Adrenal gland (tissue), 9 donors: ENCODE measurements at regions not wholly inside any gene's neighbourhood (a gene's known extent, or its start where the extent isn't known, plus 50 kb on each side); places are given as distances from the start of the nearest gene placed in this dataset.

Source experiments
- DNase-seq, 7 donors: peaks; one replicate each; pipeline ENCODE4 v3.0.0-alpha.2; 2019 to 2020
- H3K27ac ChIP-seq, 5 donors: fragments of 200-600 bp; sonication (generic) in 4 of 5; 1 replicate in 3 of 5; 2 replicates in 2 of 5; pipeline versions ENCODE4 v1.5.1 to v1.8.0; 2016 to 2020; ENCODE audit warnings: mild to moderate bottlenecking in 1 of 5
- H3K27me3 ChIP-seq: fragments of 200-600 bp; 2 replicates; pipeline ENCODE4 v1.8.0; 2021
- H3K36me3 ChIP-seq, 2 donors: fragments of 200-600 bp; replicated peaks in 1 of 2; 1 replicate in 1 of 2; 2 replicates in 1 of 2; pipeline versions ENCODE4 v1.5.1 to v1.8.0; 2018 to 2022
- H3K4me1 ChIP-seq, 2 donors: fragments of 200-600 bp; replicated peaks in 1 of 2; 1 replicate in 1 of 2; 2 replicates in 1 of 2; pipeline versions ENCODE4 v1.5.1 to v1.8.0; 2018 to 2021
- H3K4me3 ChIP-seq, 4 donors: fragments of 200-600 bp; sonication (generic) in 3 of 4; one replicate each; pipeline ENCODE4 v1.5.1; 2016 to 2018
- H3K9me3 ChIP-seq, 3 donors: fragments of 200-600 bp; sonication (generic) in 1 of 3; replicated peaks in 1 of 3; 1 replicate in 2 of 3; 2 replicates in 1 of 3; pipeline versions ENCODE4 v1.5.1 to v1.8.0; 2016 to 2021
- POLR2A ChIP-seq, 2 donors: fragments of 450-650 bp; IDR thresholded peaks; one replicate each; pipeline ENCODE4 v1.6.1; 2017; ENCODE audit warnings: antibody characterized with exemption in 2 of 2, mild to moderate bottlenecking in 2 of 2, moderate library complexity in 1 of 2
- WGBS, 4 donors: extraction: QIAGEN DNeasy Blood & Tissue Kit in 2 of 4; methylation state at CpG; one replicate each; pipeline versions ENCODE4 v1.1.5 to v1.1.7; 2013 to 2017; 5-methylcytosine and 5-hydroxymethylcytosine counted together
- intact Hi-C, 2 donors: fragments of 100-400 bp; cut with DNase I; formaldehyde crosslinking; loops; one replicate each; pipeline versions ENCODE4 v1.14.1 to v1.15.0; 2022 to 2023
- TF ChIP-seq, protein P1 (sequence below), 6 experiments: fragments of 450-650 bp in 4 of 6; fragments of 200-600 bp in 2 of 6; sonication (generic) in 1 of 6; IDR thresholded peaks; 1 replicate in 5 of 6; 2 replicates in 1 of 6; pipeline versions ENCODE4 v1.5.1 to v1.8.0; 2016 to 2021; ENCODE audit warnings: antibody characterized with exemption in 6 of 6, mild to moderate bottlenecking in 2 of 6, moderate library complexity in 1 of 6
- donor health status: healthy with polysubstance abuse.
- donor health status: Bipolar disorder and iron deficiency.
- donor health status: DM: yes; HTN: yes; CAD: no.
- donor health status: DM: no; HTN: no; CAD: no.
- donor health status: DM: no; HTN: no; CAD: no.

DNA sequence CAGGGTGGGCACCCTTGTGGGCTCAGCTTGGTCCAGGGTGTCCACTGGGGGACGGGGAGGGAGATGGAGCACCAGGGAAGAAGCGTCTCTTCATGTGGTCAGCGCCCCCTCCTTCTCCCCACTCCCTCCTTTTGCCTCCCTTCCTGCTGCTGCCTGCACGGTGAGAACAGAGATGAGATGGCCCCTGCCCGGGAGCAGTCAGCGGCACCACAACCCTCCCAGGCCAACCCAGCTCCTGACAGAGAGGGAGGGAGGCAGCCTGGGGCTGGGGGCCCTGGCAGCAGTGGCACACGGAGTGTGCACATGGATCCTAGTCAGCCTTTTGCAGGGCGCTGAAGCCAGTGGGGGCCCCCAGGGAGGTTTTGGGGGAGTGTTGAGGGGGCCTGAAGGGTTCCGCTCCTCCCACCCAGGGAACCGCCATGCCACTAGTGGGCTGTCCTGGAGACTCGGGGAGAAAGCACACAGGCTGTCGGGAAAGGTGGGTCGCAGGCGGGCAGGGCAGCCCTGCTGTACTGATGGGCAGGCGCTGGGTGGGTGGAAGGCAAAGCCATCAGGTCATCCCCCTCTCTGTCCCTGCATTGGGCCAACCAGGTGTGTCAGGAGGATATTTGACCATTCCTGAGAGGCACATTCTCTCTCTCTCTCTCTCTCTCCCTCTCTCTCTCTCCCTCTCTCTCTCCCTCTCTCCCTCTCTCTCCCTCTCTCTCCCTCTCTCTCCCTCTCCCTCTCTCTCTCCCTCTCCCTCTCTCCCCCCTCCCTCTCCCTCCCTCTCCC is 94.3 kb upstream of the BHLHE23 start:
- intact Hi-C loops: no loop called here
- WGBS, 4 donors: 59 to 75% (median 64%) methylated on average over 7 to 15 of the region's 15 CpGs
- no peak for TF ChIP-seq POLR2A (IDR thresholded peaks at IDR 0.05)
- TF ChIP-seq, protein P1, sequence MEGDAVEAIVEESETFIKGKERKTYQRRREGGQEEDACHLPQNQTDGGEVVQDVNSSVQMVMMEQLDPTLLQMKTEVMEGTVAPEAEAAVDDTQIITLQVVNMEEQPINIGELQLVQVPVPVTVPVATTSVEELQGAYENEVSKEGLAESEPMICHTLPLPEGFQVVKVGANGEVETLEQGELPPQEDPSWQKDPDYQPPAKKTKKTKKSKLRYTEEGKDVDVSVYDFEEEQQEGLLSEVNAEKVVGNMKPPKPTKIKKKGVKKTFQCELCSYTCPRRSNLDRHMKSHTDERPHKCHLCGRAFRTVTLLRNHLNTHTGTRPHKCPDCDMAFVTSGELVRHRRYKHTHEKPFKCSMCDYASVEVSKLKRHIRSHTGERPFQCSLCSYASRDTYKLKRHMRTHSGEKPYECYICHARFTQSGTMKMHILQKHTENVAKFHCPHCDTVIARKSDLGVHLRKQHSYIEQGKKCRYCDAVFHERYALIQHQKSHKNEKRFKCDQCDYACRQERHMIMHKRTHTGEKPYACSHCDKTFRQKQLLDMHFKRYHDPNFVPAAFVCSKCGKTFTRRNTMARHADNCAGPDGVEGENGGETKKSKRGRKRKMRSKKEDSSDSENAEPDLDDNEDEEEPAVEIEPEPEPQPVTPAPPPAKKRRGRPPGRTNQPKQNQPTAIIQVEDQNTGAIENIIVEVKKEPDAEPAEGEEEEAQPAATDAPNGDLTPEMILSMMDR (IDR thresholded peaks at IDR 0.05): no peak
- Histone ChIP-seq H3K27me3 (peaks cover 4% of the 10 kb centered on the region), H3K36me3 (no peaks in the 10 kb centered on the region), H3K9me3 (no peaks in the 10 kb centered on the region), H3K4me3 (no peak overlapping the region), H3K4me1 (peaks cover 0 to 8% of the 10 kb centered on the region in 2 donors), H3K27ac (no peak overlapping the region)
- peak in 2 of 7 donors; percentile 7 to 9 for DNase-seq

DNA sequence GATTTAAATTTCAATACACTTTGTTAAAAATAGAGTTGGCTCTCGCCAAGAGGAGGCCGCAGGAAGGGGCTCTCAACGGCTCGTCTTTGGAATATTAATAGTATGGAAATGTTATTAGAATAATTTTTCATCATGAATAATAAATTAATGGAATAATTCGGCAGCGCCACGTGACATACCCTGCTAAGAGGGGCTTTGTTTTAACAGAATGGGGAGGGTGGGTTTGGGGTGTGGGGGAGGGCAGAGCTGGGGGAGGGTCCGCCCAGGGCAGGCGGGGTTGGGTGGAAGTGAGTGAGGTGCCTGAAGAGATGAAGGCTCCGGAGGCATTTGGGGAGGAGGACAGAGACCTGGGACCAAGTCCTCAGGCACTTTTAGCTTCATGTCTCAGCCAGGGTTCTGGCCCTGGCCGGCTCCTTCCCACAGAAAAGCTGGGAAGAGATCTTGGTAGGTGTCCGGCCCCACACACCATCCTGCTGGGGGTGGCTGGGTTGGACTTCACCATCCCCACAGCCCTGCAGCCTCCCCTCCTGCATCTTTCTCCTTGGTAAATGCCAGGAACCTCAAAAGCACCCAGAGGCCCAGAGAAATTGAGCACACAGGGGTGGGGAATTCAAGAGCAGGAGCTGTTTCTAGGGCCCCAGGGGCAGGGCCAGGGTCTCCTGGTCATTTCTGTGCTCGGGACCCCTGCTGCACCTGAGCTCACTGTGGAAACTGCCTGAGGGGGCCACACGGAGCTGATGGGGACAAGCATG is 93.6 kb upstream of the BHLHE23 start:
- no peaks in the 10 kb centered on the region for H3K9me3 ChIP-seq
- DNase-seq: peak in 2 of 7 donors; percentile 2 to 9
- no peaks in the 10 kb centered on the region for H3K36me3 ChIP-seq
- 32 to 52% (median 38%) methylated on average over 13 to 14 of the region's 14 CpGs for WGBS, 4 donors
- intact Hi-C loops: no loop called here
- no peak overlapping the region for H3K4me3 ChIP-seq
- no peak for TF ChIP-seq POLR2A (IDR thresholded peaks at IDR 0.05)
- TF ChIP-seq, protein P1 (IDR thresholded peaks at IDR 0.05): no peak
- H3K4me1 ChIP-seq: peaks cover 0 to 8% of the 10 kb centered on the region in 2 donors
- no peak overlapping the region for H3K27ac ChIP-seq
- H3K27me3 ChIP-seq: peaks cover 6% of the 10 kb centered on the region

GRCh38 chr20:63099456-63100173 is 92.9 kb upstream of the BHLHE23 start:
- peak in 2 of 7 donors; percentile 7 to 8 for DNase-seq
- TF ChIP-seq, protein P1 (IDR thresholded peaks at IDR 0.05): no peak
- no peak for TF ChIP-seq POLR2A (IDR thresholded peaks at IDR 0.05)
- H3K4me1 ChIP-seq: peaks cover 0 to 8% of the 10 kb centered on the region in 2 donors
- intact Hi-C loops: no loop called here
- no peaks in the 10 kb centered on the region for H3K9me3 ChIP-seq
- 24 to 38% (median 34%) methylated on average over 20 to 22 of the region's 22 CpGs for WGBS, 4 donors
- no peak overlapping the region for H3K4me3 ChIP-seq
- no peaks in the 10 kb centered on the region for H3K36me3 ChIP-seq
- H3K27me3 ChIP-seq: peaks cover 6% of the 10 kb centered on the region
- no peak overlapping the region for H3K27ac ChIP-seq
